Right atrium auricular region (tissue), 2 donors: ENCODE measurements at regions not wholly inside any gene's neighbourhood (a gene's known extent, or its start where the extent isn't known, plus 50 kb on each side); places are given as distances from the start of the nearest gene placed in this dataset.

Experiments
- DNase-seq: peaks from one replicate; pipeline ENCODE4 v3.0.0-alpha.2; 2019; ENCODE audit warnings: low spot score
- H3K27ac ChIP-seq, 2 donors: fragments of 200-600 bp; sonication (generic); 1 replicate in 1 of 2; 2 replicates in 1 of 2; pipeline ENCODE4 v1.5.1; 2016 to 2019
- H3K27me3 ChIP-seq, 2 donors: fragments of 200-600 bp; sonication (generic); one replicate each; pipeline versions ENCODE4 v1.5.1 to v1.6.0; 2017 to 2019
- H3K36me3 ChIP-seq: fragments of 200-600 bp; sonication (generic); one replicate; pipeline ENCODE4 v1.5.1; 2016
- H3K4me1 ChIP-seq, 2 donors: fragments of 200-600 bp; sonication (generic); one replicate each; pipeline versions ENCODE4 v1.5.1 to v1.6.0; 2017 to 2019
- H3K4me3 ChIP-seq, 2 donors: fragments of 200-600 bp; sonication (generic); 1 replicate in 1 of 2; 2 replicates in 1 of 2; pipeline ENCODE4 v1.5.1; 2017 to 2019; ENCODE audit warnings: mild to moderate bottlenecking in 1 of 2, moderate library complexity in 1 of 2
- H3K9me3 ChIP-seq, 2 donors: fragments of 200-600 bp; sonication (generic); one replicate each; pipeline ENCODE4 v1.5.1; 2019
- CTCF ChIP-seq, 2 donors: fragments of 200-600 bp; sonication (generic); IDR thresholded peaks; one replicate each; pipeline ENCODE4 v1.5.1; 2019; ENCODE audit warnings: antibody characterized with exemption in 2 of 2

- no peak overlapping the region for H3K4me3 ChIP-seq
- no peak for DNase-seq
- TF ChIP-seq CTCF (IDR thresholded peaks at IDR 0.05): no peak
- no peaks in the 10 kb centered on the region for H3K4me1 ChIP-seq
- H3K36me3 ChIP-seq: no peaks in the 10 kb centered on the region
- no peak overlapping the region for H3K27ac ChIP-seq
- no peaks in the 10 kb centered on the region for H3K27me3 ChIP-seq
- H3K9me3 ChIP-seq: no peaks in the 10 kb centered on the region
Measured at GRCh38 chr14:86505808-86506207, 975.9 kb downstream of the FLRT2 start.

DNA sequence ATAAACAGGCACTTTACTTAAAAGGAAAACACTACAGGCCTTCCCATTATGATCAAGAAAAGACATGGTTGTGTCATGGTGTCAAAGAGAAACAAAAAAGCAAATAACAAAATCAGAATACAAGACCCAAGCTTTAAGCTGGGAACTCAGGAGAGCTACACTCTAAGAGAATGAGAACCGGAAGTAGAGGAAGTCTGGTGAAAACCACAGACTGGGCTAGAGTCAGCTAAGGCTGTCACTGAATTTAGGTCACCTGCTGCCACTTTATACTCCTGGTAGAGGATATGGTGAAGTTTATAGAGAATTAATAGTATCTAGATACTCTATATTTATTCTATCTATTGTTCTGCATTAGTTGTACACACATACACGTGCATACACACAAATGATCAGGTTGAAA, 971.7 kb downstream of the FLRT2 start:
- H3K9me3 ChIP-seq: no peaks in the 10 kb centered on the region
- no peaks in the 10 kb centered on the region for H3K4me1 ChIP-seq
- no peak overlapping the region for H3K4me3 ChIP-seq
- TF ChIP-seq CTCF (IDR thresholded peaks at IDR 0.05): no peak
- no peak for DNase-seq
- no peak overlapping the region for H3K27ac ChIP-seq
- no peaks in the 10 kb centered on the region for H3K36me3 ChIP-seq
- H3K27me3 ChIP-seq: no peaks in the 10 kb centered on the region

GRCh38 chr14:86491743-86492142, 961.8 kb downstream of the FLRT2 start:
- no peak overlapping the region for H3K4me3 ChIP-seq
- H3K36me3 ChIP-seq: no peaks in the 10 kb centered on the region
- DNase-seq: no peak
- TF ChIP-seq CTCF (IDR thresholded peaks at IDR 0.05): no peak
- no peak overlapping the region for H3K27ac ChIP-seq
- no peaks in the 10 kb centered on the region for H3K4me1 ChIP-seq
- peaks cover 0 to 6% of the 10 kb centered on the region in 2 donors for H3K9me3 ChIP-seq
- no peaks in the 10 kb centered on the region for H3K27me3 ChIP-seq

GRCh38 chr14:86481104-86481503, 951.2 kb downstream of the FLRT2 start:
- Histone ChIP-seq H3K4me3 (no peak overlapping the region), H3K4me1 (no peaks in the 10 kb centered on the region), H3K36me3 (no peaks in the 10 kb centered on the region), H3K27ac (no peak overlapping the region), H3K27me3 (no peaks in the 10 kb centered on the region), H3K9me3 (no peaks in the 10 kb centered on the region)
- DNase-seq: no peak
- TF ChIP-seq CTCF (IDR thresholded peaks at IDR 0.05): no peak

DNA sequence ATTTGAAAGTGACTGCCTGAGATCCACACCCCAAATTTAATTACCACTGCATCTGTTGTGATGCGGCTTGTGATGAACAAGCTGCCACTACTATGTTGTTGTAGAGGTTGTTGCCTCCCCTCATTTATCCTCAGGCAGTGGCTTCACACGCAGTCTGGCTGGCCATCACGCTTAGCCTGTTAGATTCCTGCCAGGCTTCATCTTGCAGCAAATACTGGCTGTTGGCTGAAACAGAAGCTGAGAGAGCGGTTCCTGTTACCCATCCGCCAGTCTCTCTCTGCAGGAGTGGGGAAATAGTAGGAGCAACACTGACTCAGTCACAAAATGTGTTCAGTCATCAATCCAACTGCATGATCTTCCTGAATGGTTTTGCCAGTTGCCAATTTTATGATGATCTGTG, 934.4 kb downstream of the FLRT2 start:
- DNase-seq: no peak
- H3K4me1 ChIP-seq: no peaks in the 10 kb centered on the region
- no peak for TF ChIP-seq CTCF (IDR thresholded peaks at IDR 0.05)
- no peak overlapping the region for H3K27ac ChIP-seq
- no peaks in the 10 kb centered on the region for H3K36me3 ChIP-seq
- H3K4me3 ChIP-seq: no peak overlapping the region
- H3K9me3 ChIP-seq: no peaks in the 10 kb centered on the region
- no peaks in the 10 kb centered on the region for H3K27me3 ChIP-seq

GRCh38 chr14:86462193-86462753, 932.3 kb downstream of the FLRT2 start:
- Histone ChIP-seq H3K4me1 (no peaks in the 10 kb centered on the region), H3K27ac (no peak overlapping the region), H3K27me3 (no peaks in the 10 kb centered on the region), H3K4me3 (no peak overlapping the region), H3K9me3 (no peaks in the 10 kb centered on the region), H3K36me3 (no peaks in the 10 kb centered on the region)
- DNase-seq: no peak
- TF ChIP-seq CTCF (IDR thresholded peaks at IDR 0.05): peak in 1 of 2 donors; percentile 47
